Stimulated activated CD4-positive, alpha-beta T cell treated with anti-CD3 and anti-CD28 coated beads, Interleukin-2, amount 100 ng/mL, for 24 hours (primary cell): ENCODE measurements at regions not wholly inside any gene's neighbourhood (a gene's known extent, or its start where the extent isn't known, plus 50 kb on each side); places are given as distances from the start of the nearest gene placed in this dataset.

Source experiments
- DNase-seq, 2 donors: peaks; one replicate each; pipeline ENCODE4 v3.0.0-alpha.2; 2020

DNA sequence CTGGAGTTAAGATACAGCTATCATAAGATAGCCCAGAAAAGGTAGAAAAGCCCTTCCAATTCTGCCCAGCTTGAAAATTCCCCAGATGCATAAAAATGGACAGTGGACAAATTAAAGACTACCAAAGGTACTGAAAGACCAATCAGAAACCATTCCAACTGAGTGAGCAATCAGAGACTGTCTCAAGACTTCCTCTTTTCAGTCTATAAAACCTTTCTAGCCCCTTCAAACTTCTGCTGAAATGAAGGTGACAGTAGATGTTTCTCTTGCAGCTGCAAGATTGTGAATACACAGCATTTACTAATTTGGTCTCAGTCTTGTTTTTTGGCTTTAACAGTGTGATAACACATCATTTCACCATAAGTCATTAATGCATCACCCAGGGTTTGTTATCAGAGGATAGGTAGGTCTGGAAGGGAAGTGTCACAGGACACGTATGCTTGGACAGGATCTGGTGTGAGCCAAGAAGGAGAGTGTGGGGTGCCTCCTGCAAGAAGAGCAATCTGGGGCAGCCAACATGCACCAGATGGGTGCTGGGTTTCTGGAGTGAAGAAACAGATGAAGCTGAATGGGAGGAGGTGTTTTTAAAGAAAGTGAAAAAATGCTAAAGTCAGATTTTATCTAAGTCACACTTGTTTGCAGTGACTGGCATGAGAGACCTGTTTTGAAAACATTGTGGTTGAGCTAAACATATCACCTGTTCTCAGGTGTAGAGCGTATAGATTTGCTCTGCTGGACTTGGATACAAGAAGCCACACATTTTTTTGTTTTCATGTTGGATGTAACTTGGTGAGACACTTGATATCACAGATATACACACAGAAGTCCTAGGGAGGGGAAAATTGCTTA, 75.3 kb upstream of the DDX18 start:
- no peak for DNase-seq

DNA sequence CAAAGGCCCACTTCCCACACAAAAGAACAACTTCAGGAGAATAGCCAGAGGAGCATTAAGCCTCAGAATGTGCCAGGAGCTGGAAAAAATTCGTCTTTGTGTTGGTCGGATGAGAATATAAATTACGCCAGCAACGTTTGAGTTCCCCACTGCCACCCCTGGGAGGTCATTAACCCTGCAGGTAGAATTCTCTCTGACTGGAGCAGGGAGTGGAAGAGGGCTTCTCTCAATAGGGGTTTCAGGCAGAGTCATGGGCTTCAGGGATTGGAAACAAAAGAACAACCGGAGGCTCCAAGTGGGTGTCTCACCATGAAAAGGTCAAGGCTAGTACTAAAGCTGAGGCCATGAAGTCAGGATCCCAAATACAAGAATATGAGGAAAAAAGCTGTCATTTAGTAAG, 69.0 kb upstream of the DDX18 start:
- DNase-seq = no peak

DNA sequence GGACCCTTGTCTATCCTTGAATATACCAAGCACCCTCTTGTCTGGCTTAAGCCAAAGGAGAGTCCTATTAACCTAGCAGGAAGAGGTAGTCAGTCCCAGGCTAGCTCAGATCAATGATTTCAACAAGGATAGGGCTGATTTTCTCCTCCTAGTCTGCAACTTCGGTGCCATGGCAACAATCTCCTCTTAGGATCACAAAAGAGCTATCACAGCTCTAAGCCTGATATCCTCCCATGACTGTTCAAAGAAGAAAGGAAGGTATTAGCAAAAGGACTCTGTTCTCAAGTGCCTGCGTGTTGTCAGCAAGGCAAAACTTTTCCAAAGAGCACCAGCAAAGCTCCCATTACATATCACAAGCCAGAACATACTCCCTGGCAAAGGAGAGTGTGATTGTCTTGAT, 58.7 kb upstream of the DDX18 start:
- no peak for DNase-seq

DNA sequence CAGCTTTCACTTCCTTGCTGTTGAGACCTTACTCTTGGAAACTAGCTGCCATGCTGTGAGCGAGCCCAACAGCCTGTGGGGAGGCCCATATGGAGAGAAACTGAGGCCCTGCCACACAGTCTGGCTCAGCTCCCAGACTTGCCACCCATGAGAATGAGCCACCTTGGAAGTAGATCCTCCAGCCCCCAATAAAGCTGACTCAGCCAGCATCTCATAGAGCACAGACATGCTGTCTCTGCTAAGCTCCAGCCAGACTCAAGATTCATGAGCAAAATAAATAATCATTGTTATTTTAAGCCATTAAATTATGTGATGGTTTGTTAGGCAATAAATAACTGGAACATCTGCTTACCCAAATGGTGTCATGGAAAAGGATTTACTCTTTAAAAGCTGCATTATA, 53.6 kb upstream of the DDX18 start:
- no peak for DNase-seq

DNA sequence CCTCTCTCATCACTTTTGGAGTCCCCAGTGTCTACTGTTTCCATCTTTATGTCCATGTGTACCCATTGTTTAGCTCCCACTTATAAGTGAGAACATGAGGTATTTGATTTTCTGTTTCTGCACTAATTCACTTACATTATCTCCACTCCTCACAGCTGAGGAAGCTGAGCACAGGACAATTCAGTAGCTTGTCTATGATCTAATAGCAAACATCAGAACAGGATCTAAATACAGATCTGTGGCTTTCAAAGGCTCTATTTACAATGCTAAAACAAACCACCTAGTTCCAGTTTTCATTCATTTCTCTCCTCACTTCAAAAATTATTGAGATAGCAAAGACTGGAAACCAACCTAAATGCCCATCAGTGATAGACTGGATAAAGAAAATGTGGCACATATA, 52.0 kb upstream of the DDX18 start:
- no peak for DNase-seq

DNA sequence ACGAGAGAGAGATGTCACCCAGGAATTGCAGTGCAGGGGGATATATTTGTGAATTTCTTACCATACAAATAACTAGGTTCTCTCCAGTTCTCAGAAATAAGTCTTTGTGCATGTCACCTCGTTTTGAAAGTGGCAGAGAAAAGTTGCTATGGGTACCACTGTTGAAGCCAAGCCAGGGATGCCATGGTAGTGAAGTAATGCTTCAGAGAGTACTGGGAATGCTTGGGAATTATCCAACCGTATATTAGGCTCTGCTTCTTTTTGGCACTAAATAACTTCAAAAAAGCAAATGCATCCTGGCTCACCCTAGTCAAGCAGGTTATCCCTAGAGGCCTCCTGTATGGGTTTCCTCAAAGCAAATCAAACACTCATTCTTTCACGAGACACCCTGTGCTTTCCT, 50.7 kb upstream of the DDX18 start:
- DNase-seq = no peak
